NCI-H2196 treated with DMSO at 0.1 percent for 48 hours (cell line): ENCODE measurements at regions not wholly inside any gene's neighbourhood (a gene's known extent, or its start where the extent isn't known, plus 50 kb on each side); places are given as distances from the start of the nearest gene placed in this dataset.
"Not testable (repeated sequence)": the region's sequence is repeated elsewhere in the genome, so short reads cannot be mapped to it uniquely, and the experiment has no call there.

Experiments
- DNase-seq: peaks from one replicate; lab custom pipeline; 2025; ENCODE audit not compliant: unreplicated experiment; lab: John Stamatoyannopoulos, UW

GRCh38 chr5:177863822-177864446 lies 81.2 kb upstream of the FAM153A start:
- DNase-seq: not testable (repeated sequence)

GRCh38 chr5:177857642-177858200 lies 75.0 kb upstream of the FAM153A start:
- DNase-seq: not testable (repeated sequence)

- DNase-seq: not testable (repeated sequence)
These were observed 73.8 kb upstream of the FAM153A start for GRCh38 chr5:177856474-177856873.

- DNase-seq: not testable (repeated sequence)
These were observed 65.2 kb upstream of the FAM153A start for GRCh38 chr5:177847914-177848313.

- DNase-seq: not testable (repeated sequence)
These were observed 63.9 kb upstream of the FAM153A start for GRCh38 chr5:177846598-177846997.

- DNase-seq: not testable (repeated sequence)
These were observed 63.2 kb upstream of the FAM153A start for GRCh38 chr5:177845906-177846305.

- DNase-seq: not testable (repeated sequence)
These were observed 53.5 kb upstream of the FAM153A start for GRCh38 chr5:177836191-177836590.
